AG04450 (cell line): ENCODE measurements at regions not wholly inside any gene's neighbourhood (a gene's known extent, or its start where the extent isn't known, plus 50 kb on each side); places are given as distances from the start of the nearest gene placed in this dataset.
A peak's percentile ranks its signal among the peaks of the same experiment; 100 is the strongest.

Experiments used
- CTCF ChIA-PET: fragments of 300-600, 350-600 bp; formaldehyde crosslinking; extraction: SDS; loops from one replicate; lab custom pipeline; 2022; ENCODE audit warnings: antibody characterized with exemption, inconsistent platforms; lab: Charles Lee
- POLR2A ChIA-PET: fragments of 350-600 bp; formaldehyde crosslinking; extraction: SDS; loops from one replicate; lab custom pipeline; 2021; ENCODE audit warnings: antibody characterized with exemption, inconsistent platforms; lab: Yijun Ruan, JAX
- DNase-seq: peaks from one replicate; pipeline ENCODE4 v3.0.0-alpha.2; 2011; ENCODE audit warnings: low read depth, low spot score
- H3K27ac ChIP-seq: one replicate; pipeline ENCODE4 v1.5.1; 2012; ENCODE audit warnings: low read depth, low read length, control low read depth
- H3K27me3 ChIP-seq: one replicate; pipeline ENCODE4 v1.6.0; 2012; ENCODE audit warnings: low read length; ENCODE audit not compliant: control insufficient read depth, insufficient read depth
- H3K4me3 ChIP-seq: 2 replicates; pipeline ENCODE4 v1.5.1; 2011; ENCODE audit warnings: mild to moderate bottlenecking, low read depth, low read length, control low read depth
- H3K9me3 ChIP-seq: 2 replicates; pipeline ENCODE4 v1.5.1; 2012; ENCODE audit warnings: low read length; ENCODE audit not compliant: control insufficient read depth, insufficient read depth
- CTCF ChIP-seq: IDR thresholded peaks from 2 replicates; pipeline ENCODE4 v1.5.1; 2011; ENCODE audit warnings: low read depth, low read length, control low read depth, inconsistent platforms

GRCh38 chr2:39991298-39991697 is 212.2 kb upstream of the THUMPD2 start:
- no peak for TF ChIP-seq CTCF
- CTCF ChIA-PET = no interaction called here
- no peak for DNase-seq
- POLR2A ChIA-PET = no interaction called here
- Histone ChIP-seq H3K4me3 (no peak overlapping the region), H3K27me3 (no peaks in the 10 kb centered on the region), H3K27ac (no peak overlapping the region), H3K9me3 (no peaks in the 10 kb centered on the region)

- H3K4me3 ChIP-seq = no peak overlapping the region
- CTCF ChIA-PET = interaction anchor here (0.6 kb wide), 1 partner anchor 503 kb away, joined by 3 read pairs; no protein-coding TSS in a partner anchor
- TF ChIP-seq CTCF = no peak
- DNase-seq = no peak
- peak overlapping the region; percentile 23 for H3K27ac ChIP-seq
- H3K9me3 ChIP-seq = no peaks in the 10 kb centered on the region
- POLR2A ChIA-PET = no interaction called here
- no peaks in the 10 kb centered on the region for H3K27me3 ChIP-seq
Measured at GRCh38 chr2:39990335-39990900, 211.4 kb upstream of the THUMPD2 start.

- H3K9me3 ChIP-seq = no peaks in the 10 kb centered on the region
- CTCF ChIA-PET = interaction anchor here (0.6 kb wide), 1 partner anchor 503 kb away, joined by 3 read pairs; no protein-coding TSS in a partner anchor
- H3K27ac ChIP-seq = no peak overlapping the region
- DNase-seq = no peak
- H3K27me3 ChIP-seq = no peaks in the 10 kb centered on the region
- no peak overlapping the region for H3K4me3 ChIP-seq
- TF ChIP-seq CTCF = no peak
- POLR2A ChIA-PET = no interaction called here
Measured at GRCh38 chr2:39989888-39990287, 210.8 kb upstream of the THUMPD2 start.

- Histone ChIP-seq H3K9me3 (no peaks in the 10 kb centered on the region), H3K27me3 (no peaks in the 10 kb centered on the region), H3K27ac (no peak overlapping the region), H3K4me3 (no peak overlapping the region)
- CTCF ChIA-PET = no interaction called here
- POLR2A ChIA-PET = no interaction called here
- no peak for TF ChIP-seq CTCF
- DNase-seq = no peak
Measured at GRCh38 chr2:39981883-39982311, 202.8 kb upstream of the THUMPD2 start.

GRCh38 chr2:39975476-39976020 is 196.5 kb upstream of the THUMPD2 start:
- Histone ChIP-seq H3K9me3 (no peaks in the 10 kb centered on the region), H3K4me3 (no peak overlapping the region), H3K27ac (no peak overlapping the region), H3K27me3 (no peaks in the 10 kb centered on the region)
- ChIA-PET CTCF (no interaction called here), POLR2A (no interaction called here)
- TF ChIP-seq CTCF = no peak
- DNase-seq = peak; percentile 11
